H1 (cell line): ENCODE measurements at regions not wholly inside any gene's neighbourhood (a gene's known extent, or its start where the extent isn't known, plus 50 kb on each side); places are given as distances from the start of the nearest gene placed in this dataset.

ENCODE experiments used
- CBX5 ChIP-seq: fragments of 300-800, 300-1000 bp; sonication (generic); IDR thresholded peaks from 2 replicates; pipeline ENCODE4 v1.7.1; 2016; ENCODE audit warnings: antibody characterized with exemption, low read length, low read depth
- FOSL1 ChIP-seq: IDR thresholded peaks from 2 replicates; pipeline ENCODE4 v1.6.1; 2011; ENCODE audit warnings: mild to moderate bottlenecking, low read depth, low read length, moderate library complexity; ENCODE audit not compliant: insufficient read depth
- GABPA ChIP-seq: IDR thresholded peaks from 2 replicates; pipeline ENCODE4 v1.6.1; 2011; ENCODE audit warnings: mild to moderate bottlenecking, low read length, moderate library complexity, borderline replicate concordance; ENCODE audit not compliant: insufficient read depth
- POLR2AphosphoS5 ChIP-seq: IDR thresholded peaks from 2 replicates; pipeline ENCODE4 v1.6.1; 2011; ENCODE audit warnings: low read depth, low read length
- RFX5 ChIP-seq: IDR thresholded peaks from 2 replicates; pipeline ENCODE4 v1.6.1; 2011; ENCODE audit warnings: low read depth, low read length, improper control_type of control experiment, borderline replicate concordance
- SP1 ChIP-seq: IDR thresholded peaks from 2 replicates; pipeline ENCODE4 v1.6.1; 2011; ENCODE audit warnings: low read depth, low read length
- TAF1 ChIP-seq: IDR thresholded peaks from 2 replicates; pipeline ENCODE4 v1.6.1; 2011; ENCODE audit warnings: mild to moderate bottlenecking, low read depth, low read length
- ZNF274 ChIP-seq: IDR thresholded peaks from 2 replicates; pipeline ENCODE4 v1.7.0; 2012; ENCODE audit warnings: low read length, borderline replicate concordance; ENCODE audit errors: extremely low read depth
- TF ChIP-seq, protein P1 (sequence below), 3 experiments: IDR thresholded peaks; 1 replicate in 2 of 3; 2 replicates in 1 of 3; pipeline versions ENCODE4 v1.5.1 to v1.6.1; 2011; ENCODE audit warnings: low read length in 3 of 3, mild to moderate bottlenecking in 3 of 3, inconsistent platforms in 2 of 3, low read depth in 1 of 3, moderate library complexity in 1 of 3; ENCODE audit not compliant: insufficient read depth in 1 of 3; ENCODE audit errors: control extremely low read depth in 1 of 3

DNA sequence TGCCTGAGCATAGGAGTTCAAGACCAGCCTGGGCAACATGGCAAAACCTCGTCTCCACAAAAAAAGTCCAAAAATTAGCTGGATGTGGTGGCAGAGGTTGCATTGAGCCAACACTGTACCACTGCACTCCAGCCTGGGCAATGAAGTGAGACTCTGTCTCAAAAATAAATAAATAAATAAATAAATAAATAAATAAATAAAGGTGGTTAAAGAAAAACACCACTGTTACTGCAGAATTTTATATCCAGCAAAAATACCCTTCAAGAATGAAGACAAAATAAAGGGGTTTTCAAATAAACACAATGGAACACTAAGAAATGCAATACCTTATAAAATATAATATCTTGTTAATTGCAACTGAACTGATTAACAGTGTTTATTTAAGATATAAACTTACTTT lies 150.2 kb upstream of the TBCA start:
- no peak for TF ChIP-seq ZNF274
- TF ChIP-seq SP1: no peak
- TF ChIP-seq POLR2AphosphoS5: no peak
- no peak for TF ChIP-seq TAF1
- TF ChIP-seq, protein P1, sequence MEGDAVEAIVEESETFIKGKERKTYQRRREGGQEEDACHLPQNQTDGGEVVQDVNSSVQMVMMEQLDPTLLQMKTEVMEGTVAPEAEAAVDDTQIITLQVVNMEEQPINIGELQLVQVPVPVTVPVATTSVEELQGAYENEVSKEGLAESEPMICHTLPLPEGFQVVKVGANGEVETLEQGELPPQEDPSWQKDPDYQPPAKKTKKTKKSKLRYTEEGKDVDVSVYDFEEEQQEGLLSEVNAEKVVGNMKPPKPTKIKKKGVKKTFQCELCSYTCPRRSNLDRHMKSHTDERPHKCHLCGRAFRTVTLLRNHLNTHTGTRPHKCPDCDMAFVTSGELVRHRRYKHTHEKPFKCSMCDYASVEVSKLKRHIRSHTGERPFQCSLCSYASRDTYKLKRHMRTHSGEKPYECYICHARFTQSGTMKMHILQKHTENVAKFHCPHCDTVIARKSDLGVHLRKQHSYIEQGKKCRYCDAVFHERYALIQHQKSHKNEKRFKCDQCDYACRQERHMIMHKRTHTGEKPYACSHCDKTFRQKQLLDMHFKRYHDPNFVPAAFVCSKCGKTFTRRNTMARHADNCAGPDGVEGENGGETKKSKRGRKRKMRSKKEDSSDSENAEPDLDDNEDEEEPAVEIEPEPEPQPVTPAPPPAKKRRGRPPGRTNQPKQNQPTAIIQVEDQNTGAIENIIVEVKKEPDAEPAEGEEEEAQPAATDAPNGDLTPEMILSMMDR (IDR thresholded peaks at IDR 0.05; ENCODE audit: control extremely low read depth in 1 of 3, insufficient read depth in 1 of 3, low read depth in 1 of 3, low read length in 3 of 3): no peak
- TF ChIP-seq RFX5: no peak
- no peak for TF ChIP-seq FOSL1
- TF ChIP-seq GABPA: no peak
- TF ChIP-seq CBX5: no peak
